ENCODE measurements at regions not wholly inside any gene's neighbourhood (a gene's known extent, or its start where the extent isn't known, plus 50 kb on each side); places are given as distances from the start of the nearest gene placed in this dataset.

GRCh38 chr4:128525387-128525786 is 237.8 kb upstream of the PGRMC2 start:
- no peak for TF ChIP-seq CTCF (IDR thresholded peaks at IDR 0.05)
- ATAC-seq (peak in 4 of 8 donors; percentile 20 to 48 (median 44)), DNase-seq (no peak)
- no peak overlapping the region for H3K4me3 ChIP-seq
- peaks cover 7 to 67% (median 38%) of the 10 kb centered on the region in 9 donors for H3K4me1 ChIP-seq
- intact Hi-C loops (cut with DNase I), result loop anchor here in 3 of 10 donors (5.0 to 10.0 kb wide), 3 partner anchors 61 to 73 kb away; no protein-coding TSS in a partner anchor
- H3K27ac ChIP-seq, result peak overlapping the region in 7 of 10 donors; percentile 15 to 70 (median 47)
- WGBS, 2 donors, result 47 to 58% methylated on average over 5 of the region's 5 CpGs
- H3K27me3 ChIP-seq, result no peaks in the 10 kb centered on the region
- H3K36me3 ChIP-seq, result no peaks in the 10 kb centered on the region
- H3K9me3 ChIP-seq, result no peaks in the 10 kb centered on the region

- Histone ChIP-seq H3K4me1 (peaks cover 11 to 67% (median 42%) of the 10 kb centered on the region in 9 donors), H3K4me3 (no peak overlapping the region), H3K27me3 (no peaks in the 10 kb centered on the region), H3K9me3 (no peaks in the 10 kb centered on the region), H3K36me3 (no peaks in the 10 kb centered on the region), H3K27ac (peak overlapping the region in 5 of 10 donors; percentile 22 to 51 (median 40))
- ATAC-seq (peak in 4 of 8 donors; percentile 24 to 42 (median 40)), DNase-seq (peak in 1 of 2 donors; percentile 28)
- no peak for TF ChIP-seq CTCF (IDR thresholded peaks at IDR 0.05)
- intact Hi-C loops (cut with DNase I), result loop anchor here in 1 of 10 donors (10.0 kb wide), 1 partner anchor 60 kb away; no protein-coding TSS in a partner anchor
- WGBS, 2 donors, result 76 to 87% methylated on average over 6 of the region's 6 CpGs
Measured at GRCh38 chr4:128524311-128524710, 236.7 kb upstream of the PGRMC2 start.

GRCh38 chr4:128521648-128522111 is 234.1 kb upstream of the PGRMC2 start:
- 33% methylated on average over 4 of the region's 4 CpGs for WGBS, 2 donors
- peaks cover 16 to 69% (median 49%) of the 10 kb centered on the region in 9 donors for H3K4me1 ChIP-seq
- intact Hi-C loops (cut with DNase I), result loop anchor here in 1 of 10 donors (10.0 kb wide), 1 partner anchor 57 kb away; no protein-coding TSS in a partner anchor
- H3K27ac ChIP-seq, result peak overlapping the region in 2 of 10 donors; percentile 12 to 44
- TF ChIP-seq CTCF (IDR thresholded peaks at IDR 0.05), result no peak
- DNase-seq (no peak), ATAC-seq (peak in 1 of 8 donors; percentile 29)
- H3K36me3 ChIP-seq, result no peaks in the 10 kb centered on the region
- no peak overlapping the region for H3K4me3 ChIP-seq
- no peaks in the 10 kb centered on the region for H3K27me3 ChIP-seq
- H3K9me3 ChIP-seq, result no peaks in the 10 kb centered on the region

GRCh38 chr4:128521156-128521555 is 233.5 kb upstream of the PGRMC2 start:
- H3K36me3 ChIP-seq, result no peaks in the 10 kb centered on the region
- H3K9me3 ChIP-seq, result no peaks in the 10 kb centered on the region
- intact Hi-C loops (cut with DNase I), result loop anchor here in 1 of 10 donors (10.0 kb wide), 1 partner anchor 56 kb away; no protein-coding TSS in a partner anchor
- peak overlapping the region in 2 of 10 donors; percentile 12 to 44 for H3K27ac ChIP-seq
- TF ChIP-seq CTCF (IDR thresholded peaks at IDR 0.05), result no peak
- peaks cover 15 to 69% (median 49%) of the 10 kb centered on the region in 9 donors for H3K4me1 ChIP-seq
- WGBS, 2 donors, result 65 to 88% methylated on average over 2 of the region's 2 CpGs
- DNase-seq (no peak), ATAC-seq (no peak)
- H3K4me3 ChIP-seq, result no peak overlapping the region
- no peaks in the 10 kb centered on the region for H3K27me3 ChIP-seq

All from heart right ventricle (tissue), 16 donors.